Small intestine (tissue), 7 donors: ENCODE measurements at regions not wholly inside any gene's neighbourhood (a gene's known extent, or its start where the extent isn't known, plus 50 kb on each side); places are given as distances from the start of the nearest gene placed in this dataset.

Source experiments
- DNase-seq, 2 donors: peaks; one replicate each; pipeline versions ENCODE4 v3.0.0 to v3.0.0-alpha.2; 2013
- FAIRE-seq: peaks from 2 replicates; lab custom pipeline; 2012; peaks lifted over from hg19 to GRCh38; lab: Jason Lieb, UNC
- H3K27ac ChIP-seq, 3 donors: one replicate each; pipeline ENCODE4 v1.5.1; 2013; ENCODE audit warnings: low read length in 2 of 3, mild to moderate bottlenecking in 2 of 3, control low read depth in 1 of 3, inconsistent platforms in 1 of 3, low read depth in 1 of 3, moderate library complexity in 1 of 3
- H3K27me3 ChIP-seq, 3 donors: one replicate each; pipeline ENCODE4 v1.6.1; 2013; ENCODE audit warnings: low read length in 3 of 3, inconsistent platforms in 1 of 3; ENCODE audit not compliant: control insufficient read depth in 3 of 3, insufficient read depth in 3 of 3
- H3K36me3 ChIP-seq, 3 donors: one replicate each; pipeline ENCODE4 v1.6.1; 2013; ENCODE audit warnings: low read length in 3 of 3, inconsistent platforms in 1 of 3, low read depth in 1 of 3, mild to moderate bottlenecking in 1 of 3, moderate library complexity in 1 of 3; ENCODE audit not compliant: control insufficient read depth in 3 of 3, insufficient read depth in 2 of 3
- H3K4me1 ChIP-seq, 3 donors: one replicate each; pipeline ENCODE4 v1.6.1; 2013; ENCODE audit warnings: low read length in 2 of 3, inconsistent platforms in 1 of 3, low read depth in 1 of 3, mild to moderate bottlenecking in 1 of 3, moderate library complexity in 1 of 3; ENCODE audit not compliant: control insufficient read depth in 3 of 3, insufficient read depth in 2 of 3
- H3K4me3 ChIP-seq, 3 donors: one replicate each; pipeline ENCODE4 v1.5.1; 2013; ENCODE audit warnings: low read length in 3 of 3, control low read depth in 1 of 3, inconsistent platforms in 1 of 3, low read depth in 1 of 3, mild to moderate bottlenecking in 1 of 3, moderate library complexity in 1 of 3
- H3K9me3 ChIP-seq, 2 donors: one replicate each; pipeline ENCODE4 v1.6.1; 2013; ENCODE audit warnings: low read depth in 1 of 2, low read length in 1 of 2; ENCODE audit not compliant: control insufficient read depth in 2 of 2, insufficient read depth in 1 of 2
- WGBS, 3 donors: extraction: QIAGEN DNeasy Blood & Tissue Kit; methylation state at CpG; one replicate each; pipeline ENCODE4 v1.1.7; 2013; 5-methylcytosine and 5-hydroxymethylcytosine counted together
- donor health status: healthy with polysubstance abuse.
- donor health status: control.
- donor health status: control.
- donor health status: Bipolar disorder and iron deficiency.
- donor health status: healthy.

- DNase-seq (no peak), FAIRE-seq (no peak)
- H3K36me3 ChIP-seq: no peaks in the 10 kb centered on the region
- H3K27ac ChIP-seq: no peak overlapping the region
- no peaks in the 10 kb centered on the region for H3K9me3 ChIP-seq
- no peak overlapping the region for H3K4me3 ChIP-seq
- no peaks in the 10 kb centered on the region for H3K27me3 ChIP-seq
- WGBS, 3 donors: 57 to 68% (median 59%) methylated on average over 15 of the region's 15 CpGs
- H3K4me1 ChIP-seq: no peaks in the 10 kb centered on the region
Measured at GRCh38 chr19:28502879-28503734, 709.8 kb downstream of the UQCRFS1 start.

DNA sequence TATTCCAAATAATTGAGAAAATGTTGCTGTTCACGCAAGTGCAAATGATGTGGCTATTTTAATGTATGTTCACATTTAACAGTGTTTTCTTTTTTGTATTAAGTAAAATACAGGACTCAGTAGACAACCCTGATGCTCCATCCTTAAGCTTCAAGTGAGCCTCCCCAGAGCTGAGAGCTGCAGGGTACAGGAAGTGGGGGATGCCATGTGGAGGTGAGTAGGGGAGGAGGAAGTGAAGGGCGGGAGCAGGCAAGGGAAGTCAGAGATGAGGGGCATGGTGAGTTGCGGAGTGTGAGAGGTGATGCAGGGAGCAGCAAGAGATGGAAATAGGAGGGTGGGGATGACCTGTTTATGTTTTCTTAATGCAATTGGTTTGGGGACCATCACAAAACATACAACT, 711.0 kb downstream of the UQCRFS1 start:
- Histone ChIP-seq H3K36me3 (no peaks in the 10 kb centered on the region), H3K4me3 (no peak overlapping the region), H3K4me1 (no peaks in the 10 kb centered on the region), H3K27ac (no peak overlapping the region), H3K27me3 (no peaks in the 10 kb centered on the region), H3K9me3 (no peaks in the 10 kb centered on the region)
- FAIRE-seq: no peak
- WGBS, 3 donors: 77 to 89% (median 86%) methylated on average over 3 of the region's 3 CpGs
- no peak for DNase-seq

GRCh38 chr19:28500982-28501630, 711.8 kb downstream of the UQCRFS1 start:
- no peak for DNase-seq
- Histone ChIP-seq H3K9me3 (no peaks in the 10 kb centered on the region), H3K36me3 (no peaks in the 10 kb centered on the region), H3K27me3 (no peaks in the 10 kb centered on the region), H3K4me1 (no peaks in the 10 kb centered on the region), H3K4me3 (no peak overlapping the region), H3K27ac (no peak overlapping the region)
- no peak for FAIRE-seq
- WGBS, 3 donors: 79 to 90% (median 81%) methylated on average over 9 of the region's 9 CpGs

DNA sequence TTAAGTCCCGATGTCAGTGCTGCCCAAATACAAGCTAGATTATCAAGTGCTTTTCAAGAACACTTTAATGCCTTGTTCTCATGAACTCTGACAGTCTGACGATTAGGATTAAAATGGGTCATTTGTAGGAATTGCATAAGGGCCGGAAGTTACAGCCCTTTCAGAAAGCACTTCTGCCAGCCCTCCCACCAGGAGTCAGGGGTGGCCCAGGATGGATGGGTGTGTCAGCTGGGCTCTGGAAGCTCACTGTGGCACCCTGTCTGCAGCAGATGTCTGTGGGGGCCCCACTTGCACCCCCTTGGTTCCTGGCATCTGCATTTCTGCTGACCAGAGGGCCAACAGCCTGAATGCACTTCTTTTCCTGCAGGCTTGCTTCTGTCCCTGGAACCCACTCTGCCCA, 712.7 kb downstream of the UQCRFS1 start:
- DNase-seq (no peak), FAIRE-seq (no peak)
- Histone ChIP-seq H3K27ac (no peak overlapping the region), H3K4me1 (no peaks in the 10 kb centered on the region), H3K27me3 (no peaks in the 10 kb centered on the region), H3K4me3 (no peak overlapping the region), H3K36me3 (no peaks in the 10 kb centered on the region), H3K9me3 (no peaks in the 10 kb centered on the region)
- 71 to 79% (median 75%) methylated on average over 3 of the region's 3 CpGs for WGBS, 3 donors

GRCh38 chr19:28498404-28498976, 714.5 kb downstream of the UQCRFS1 start:
- Histone ChIP-seq H3K4me3 (no peak overlapping the region), H3K27me3 (no peaks in the 10 kb centered on the region), H3K4me1 (no peaks in the 10 kb centered on the region), H3K36me3 (no peaks in the 10 kb centered on the region), H3K9me3 (no peaks in the 10 kb centered on the region), H3K27ac (no peak overlapping the region)
- DNase-seq (no peak), FAIRE-seq (no peak)
- 64 to 82% (median 67%) methylated on average over 7 of the region's 7 CpGs for WGBS, 3 donors

DNA sequence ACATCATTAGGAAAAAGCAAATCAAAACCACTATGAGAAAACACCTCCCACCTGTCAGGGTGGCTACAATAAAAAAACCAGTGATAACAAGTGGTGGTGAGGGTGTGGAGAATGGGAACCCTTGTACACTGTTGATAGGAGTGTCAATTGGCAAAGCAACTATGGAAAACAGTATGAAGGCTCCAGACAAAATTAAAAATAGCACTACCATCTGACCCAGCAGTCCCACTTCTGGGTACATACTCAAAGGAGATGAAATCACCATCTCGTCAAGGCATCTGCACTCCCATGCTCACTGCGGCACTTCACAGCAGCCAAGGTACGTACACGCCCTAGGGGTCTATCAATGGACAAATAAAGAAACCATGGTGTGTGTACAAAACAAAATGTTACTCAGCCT, 715.1 kb downstream of the UQCRFS1 start:
- Histone ChIP-seq H3K9me3 (no peaks in the 10 kb centered on the region), H3K4me3 (no peak overlapping the region), H3K27me3 (no peaks in the 10 kb centered on the region), H3K27ac (no peak overlapping the region), H3K36me3 (no peaks in the 10 kb centered on the region), H3K4me1 (peaks cover 0 to 3% (median 0%) of the 10 kb centered on the region in 3 donors)
- DNase-seq (no peak), FAIRE-seq (no peak)
- WGBS, 3 donors: 94 to 95% (median 95%) methylated on average over 4 of the region's 4 CpGs

- DNase-seq (no peak), FAIRE-seq (no peak)
- Histone ChIP-seq H3K27me3 (no peaks in the 10 kb centered on the region), H3K36me3 (no peaks in the 10 kb centered on the region), H3K27ac (no peak overlapping the region), H3K9me3 (no peaks in the 10 kb centered on the region), H3K4me3 (no peak overlapping the region), H3K4me1 (peaks cover 0 to 3% (median 0%) of the 10 kb centered on the region in 3 donors)
- 74 to 89% (median 88%) methylated on average over 5 of the region's 5 CpGs for WGBS, 3 donors
Measured at GRCh38 chr19:28497137-28497536, 715.8 kb downstream of the UQCRFS1 start.

- Histone ChIP-seq H3K36me3 (no peaks in the 10 kb centered on the region), H3K9me3 (no peaks in the 10 kb centered on the region), H3K4me1 (peaks cover 0 to 3% (median 0%) of the 10 kb centered on the region in 3 donors), H3K27ac (no peak overlapping the region), H3K4me3 (no peak overlapping the region), H3K27me3 (no peaks in the 10 kb centered on the region)
- FAIRE-seq: no peak
- DNase-seq: no peak
- 69 to 84% (median 81%) methylated on average over 3 to 4 of the region's 4 CpGs for WGBS, 3 donors
Measured at GRCh38 chr19:28495046-28495445, 717.9 kb downstream of the UQCRFS1 start.
